Renal cortical epithelial cell (primary cell): ENCODE measurements at regions not wholly inside any gene's neighbourhood (a gene's known extent, or its start where the extent isn't known, plus 50 kb on each side); places are given as distances from the start of the nearest gene placed in this dataset.

ENCODE experiments used
- DNase-seq: peaks from one replicate; pipeline ENCODE4 v3.0.0-alpha.2; 2011; ENCODE audit warnings: low read depth

DNA sequence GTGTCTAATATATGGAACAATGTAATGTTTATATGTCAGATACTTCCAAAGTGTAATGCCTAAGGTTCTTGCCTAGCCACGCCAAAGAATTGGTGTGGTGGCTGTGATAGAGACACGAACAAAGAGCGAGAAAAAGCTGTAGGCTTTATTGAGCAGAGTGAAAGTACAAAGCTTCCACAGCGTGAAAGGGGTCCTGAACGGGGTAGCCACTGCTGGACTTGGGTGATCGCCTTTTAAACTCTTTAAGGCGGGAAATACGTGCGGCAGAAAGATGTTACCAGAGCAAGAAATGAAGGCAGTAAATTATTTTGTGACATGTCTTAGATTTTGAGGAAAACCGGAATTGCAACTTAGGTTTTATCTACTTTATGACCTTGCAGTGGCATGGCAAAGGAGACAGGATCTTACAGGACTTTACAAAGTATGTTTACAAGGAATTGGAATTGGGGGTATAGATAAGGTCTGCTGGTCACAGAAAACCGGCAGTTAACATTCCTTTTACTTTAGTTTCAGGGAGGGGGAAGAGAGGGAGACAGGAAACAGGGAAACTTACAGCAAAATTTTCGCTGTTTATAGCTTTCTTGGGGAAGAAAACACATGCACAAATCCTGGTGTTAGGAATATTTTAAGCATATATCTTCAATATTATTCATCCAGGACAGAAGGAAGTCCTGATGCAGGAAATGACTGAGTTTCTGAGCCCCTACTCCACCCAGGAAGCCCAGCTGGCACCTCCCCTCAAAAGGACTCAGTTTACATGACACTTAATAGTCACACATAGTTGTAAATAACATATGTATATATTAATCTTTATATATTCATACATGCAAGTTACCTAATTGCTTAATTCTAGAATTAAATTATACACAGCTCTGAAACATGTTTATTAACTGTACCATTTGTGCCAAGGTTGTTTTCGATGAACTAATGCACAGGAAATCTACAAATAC, 421.3 kb upstream of the PABPC4L start:
- peak; percentile 86 for DNase-seq

DNA sequence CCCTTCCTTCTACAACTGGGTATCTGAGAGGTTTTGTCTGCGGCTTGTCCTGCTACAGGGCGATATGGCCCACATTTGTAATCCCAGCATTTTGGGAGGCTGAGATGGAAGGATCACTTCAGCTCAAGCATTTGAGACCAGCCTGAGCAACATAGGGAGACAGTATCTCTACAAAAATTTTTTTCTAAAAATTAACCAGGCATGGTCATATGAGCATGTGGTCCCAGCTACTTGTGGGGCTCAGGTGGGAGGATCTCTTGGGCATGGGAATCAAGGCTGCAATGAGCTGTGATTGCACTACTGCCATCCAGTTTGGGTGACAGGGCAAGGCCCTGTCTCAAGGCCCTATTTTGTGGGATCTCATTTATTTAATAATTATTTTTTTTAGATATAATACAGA, 420.6 kb upstream of the PABPC4L start:
- DNase-seq, result peak; percentile 32

DNA sequence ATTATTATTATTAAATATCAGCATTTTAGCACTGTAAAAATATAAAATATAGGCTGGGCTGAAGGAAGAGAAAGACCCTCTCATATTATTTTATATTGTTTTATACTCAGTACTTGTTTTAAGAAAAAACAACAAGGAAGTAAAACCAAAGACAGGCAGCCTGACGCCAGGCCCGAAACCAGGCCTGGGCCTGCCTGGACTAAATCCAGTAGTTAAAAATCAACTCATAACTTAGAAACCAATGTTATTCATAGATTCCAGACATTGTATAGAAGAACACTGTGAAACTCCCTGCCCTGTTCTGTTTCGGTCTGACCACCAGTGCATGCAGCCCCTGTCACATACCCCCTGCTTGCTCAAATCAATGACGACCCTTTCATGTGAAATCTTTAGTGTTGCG, 420.1 kb upstream of the PABPC4L start:
- peak; percentile 64 for DNase-seq

DNA sequence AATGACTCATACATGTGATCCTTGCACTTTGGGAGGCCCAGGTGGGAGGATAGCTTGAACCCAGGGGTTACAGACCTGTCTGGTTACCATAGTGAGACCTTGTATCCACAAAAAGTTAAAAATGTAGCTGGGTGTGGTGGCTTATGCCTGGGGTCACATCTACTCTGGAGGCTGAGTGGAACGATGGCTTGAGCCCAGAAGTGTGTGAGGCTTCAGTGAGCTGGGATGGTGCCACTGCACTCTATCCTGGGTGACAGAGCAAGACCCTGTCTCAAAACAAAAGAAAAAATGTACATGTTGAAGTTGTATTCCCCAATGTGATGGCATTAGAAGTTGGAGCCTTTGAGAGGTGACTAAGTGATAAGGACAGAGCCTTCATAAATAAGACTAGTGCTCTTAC, 409.4 kb upstream of the PABPC4L start:
- DNase-seq, result no peak

DNA sequence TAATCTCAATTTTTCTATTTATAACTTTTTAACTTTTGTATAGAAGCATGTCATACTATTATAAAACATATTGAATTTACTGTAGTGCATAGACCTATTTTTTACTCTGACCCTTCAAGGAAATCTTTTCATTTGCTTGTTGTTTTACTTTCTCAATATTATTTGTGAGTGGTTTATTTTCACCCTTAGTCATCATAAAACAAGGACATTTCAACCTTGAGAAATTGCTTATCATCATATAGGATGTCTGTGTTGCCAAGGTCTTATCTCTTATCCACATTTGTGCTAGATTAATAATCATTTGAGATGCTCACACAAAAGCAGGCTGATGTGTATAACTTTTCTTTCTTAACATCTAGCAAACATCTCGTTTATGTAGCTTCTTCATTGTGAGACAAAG, 408.6 kb upstream of the PABPC4L start:
- DNase-seq, result no peak

DNA sequence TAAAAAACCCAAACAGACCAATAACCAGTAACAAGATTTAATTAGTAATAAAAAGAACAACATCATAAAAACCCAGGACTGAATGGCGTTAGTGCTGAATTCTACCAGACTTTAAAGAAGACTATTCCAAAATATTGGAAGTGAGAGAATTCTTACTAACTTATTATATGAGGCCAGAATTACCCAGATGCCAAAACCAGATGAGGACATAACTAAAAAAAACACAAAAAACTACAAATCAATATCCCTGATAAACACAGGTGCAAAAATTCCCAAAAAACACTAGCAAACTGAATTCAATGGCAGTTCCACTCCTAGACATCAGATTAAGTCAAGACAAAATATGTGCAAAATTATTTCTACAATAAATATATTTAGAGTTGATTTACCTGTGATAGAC, 400.1 kb upstream of the PABPC4L start:
- DNase-seq, result no peak

DNA sequence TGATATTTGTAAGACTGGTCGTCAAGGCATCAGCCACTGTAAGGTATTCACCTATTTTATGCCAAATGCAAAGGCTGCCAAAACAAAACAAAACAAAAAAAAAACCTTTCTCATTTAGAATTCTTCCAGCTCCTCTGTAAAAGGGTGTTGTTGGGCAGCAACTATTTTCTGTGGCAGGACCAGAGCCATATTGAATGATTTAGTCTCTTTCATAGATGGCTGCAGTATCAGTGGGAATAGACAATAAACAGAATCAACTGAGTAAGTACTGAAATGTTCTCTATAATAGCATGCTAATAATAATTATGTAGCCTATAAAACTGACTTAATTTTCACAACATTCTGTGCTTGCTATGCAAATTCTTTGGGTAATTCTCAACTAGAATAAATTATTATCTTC, 389.7 kb upstream of the PABPC4L start:
- no peak for DNase-seq

DNA sequence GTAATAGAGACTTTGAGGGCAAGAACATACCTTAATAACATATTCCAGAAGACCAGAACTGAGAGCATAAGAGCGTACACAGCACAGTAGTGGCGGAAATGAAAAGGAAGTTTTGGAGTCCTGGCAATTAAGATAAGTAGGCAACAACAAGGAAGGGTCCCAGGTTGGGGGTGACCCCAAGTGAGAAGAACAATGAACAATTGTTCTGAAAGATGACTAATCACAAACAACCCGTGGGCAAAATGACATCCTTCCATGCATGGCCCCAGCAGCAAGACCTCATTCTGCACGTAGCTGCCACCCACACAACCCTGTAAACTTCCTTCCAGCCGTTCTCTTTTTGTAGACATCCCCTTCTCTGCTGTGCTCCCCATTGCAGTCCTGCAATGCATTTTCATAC, 384.4 kb upstream of the PABPC4L start:
- DNase-seq, result peak; percentile 4

DNA sequence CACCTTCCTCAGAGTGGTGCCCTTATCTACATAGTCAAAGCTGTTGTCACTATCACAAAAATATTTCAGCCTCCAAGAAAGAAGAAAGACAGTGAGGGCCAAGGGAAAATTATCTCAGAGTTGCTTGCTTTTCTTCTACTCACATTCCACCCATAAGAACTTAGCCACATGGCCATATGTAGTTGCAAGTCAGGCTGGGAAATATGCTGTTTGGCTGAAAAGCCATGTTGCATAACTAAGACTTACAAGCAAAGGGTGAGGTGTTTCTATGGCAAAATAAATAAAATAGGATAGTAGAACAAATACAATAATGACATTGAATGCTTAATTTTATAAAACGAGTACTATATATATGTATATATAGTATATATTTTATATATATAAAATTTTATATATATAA, 365.9 kb upstream of the PABPC4L start:
- DNase-seq, result no peak

DNA sequence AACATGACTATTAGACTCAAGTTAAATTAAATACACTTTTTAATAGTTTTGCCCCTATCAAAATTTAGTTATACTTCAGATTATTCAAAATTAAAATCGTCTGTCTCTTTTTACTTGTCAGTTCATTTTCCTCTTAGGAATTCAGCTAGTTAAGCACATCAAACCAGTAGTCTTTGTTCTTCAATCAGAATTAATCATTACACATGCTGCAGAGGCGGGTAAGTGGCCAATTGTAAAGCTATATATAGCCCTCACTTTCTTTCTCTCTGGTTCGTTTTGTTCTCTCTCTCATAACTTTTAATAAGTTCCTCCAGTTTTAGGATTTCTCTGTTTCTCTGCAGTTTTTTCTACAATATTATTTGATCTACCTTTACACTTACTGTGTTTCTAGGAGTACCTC, 359.1 kb upstream of the PABPC4L start:
- DNase-seq, result peak; percentile 61

DNA sequence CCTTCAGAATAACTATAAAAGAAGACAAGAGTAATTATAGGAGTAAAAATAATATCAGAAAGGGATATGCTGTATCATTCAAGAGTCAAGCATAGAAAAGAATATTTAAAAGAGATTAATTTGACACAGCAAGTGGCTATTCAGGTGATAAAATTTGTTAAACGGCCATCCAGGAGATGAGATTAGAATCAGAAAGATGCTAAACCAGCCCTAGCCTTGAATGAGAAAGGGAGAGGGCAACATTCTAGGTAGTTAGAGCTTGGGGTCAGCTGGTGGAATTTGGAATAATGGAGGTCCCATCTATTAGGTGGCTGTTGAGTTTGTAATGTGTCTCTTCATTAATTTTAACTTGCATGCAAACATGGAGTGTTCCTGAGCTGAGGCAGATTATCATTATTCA, 350.5 kb upstream of the PABPC4L start:
- DNase-seq, result no peak

DNA sequence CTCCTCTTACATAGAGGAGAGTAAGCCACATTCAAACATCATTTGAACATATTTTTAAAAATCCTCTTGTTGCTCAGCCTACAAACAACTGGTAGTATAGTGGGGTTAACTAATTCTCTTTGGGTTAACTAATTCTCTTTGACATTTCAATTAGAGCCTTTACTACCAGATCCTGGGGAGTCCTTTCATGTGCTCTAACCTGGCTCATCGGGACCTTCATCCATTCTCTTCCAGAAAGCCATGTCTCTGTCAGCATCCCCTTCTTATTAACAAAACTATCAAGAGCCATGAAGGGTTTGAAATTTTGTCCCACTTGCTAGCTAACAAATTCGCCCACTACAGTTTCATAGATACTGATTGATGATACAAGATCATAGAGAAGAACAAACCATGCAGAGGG, 349.8 kb upstream of the PABPC4L start:
- no peak for DNase-seq

DNA sequence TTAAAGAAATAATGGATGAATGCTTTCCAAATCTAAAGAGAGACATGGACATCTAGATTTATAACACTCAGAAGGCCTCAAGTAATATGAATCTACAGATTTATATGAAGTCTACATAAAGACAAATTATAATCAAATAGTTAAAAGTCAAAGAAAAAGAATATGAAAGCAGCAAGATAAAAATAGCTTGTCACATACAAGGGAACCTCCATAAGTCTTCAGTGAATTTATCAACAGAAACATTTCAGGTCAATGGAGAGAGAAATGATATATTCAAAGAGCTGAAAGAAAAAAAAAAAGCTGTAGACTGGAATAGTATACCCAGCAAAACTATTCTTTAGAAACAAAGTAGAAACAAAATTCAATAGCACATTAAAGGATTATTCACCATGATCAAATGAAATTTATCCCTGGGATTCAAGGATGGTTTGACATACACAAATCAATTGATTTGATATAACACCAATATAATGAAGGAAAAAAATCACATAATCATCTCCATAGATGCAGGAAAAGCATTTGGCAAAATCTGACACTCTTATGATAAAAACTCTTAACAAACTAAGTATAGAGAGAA, 346.6 kb upstream of the PABPC4L start:
- DNase-seq, result no peak

DNA sequence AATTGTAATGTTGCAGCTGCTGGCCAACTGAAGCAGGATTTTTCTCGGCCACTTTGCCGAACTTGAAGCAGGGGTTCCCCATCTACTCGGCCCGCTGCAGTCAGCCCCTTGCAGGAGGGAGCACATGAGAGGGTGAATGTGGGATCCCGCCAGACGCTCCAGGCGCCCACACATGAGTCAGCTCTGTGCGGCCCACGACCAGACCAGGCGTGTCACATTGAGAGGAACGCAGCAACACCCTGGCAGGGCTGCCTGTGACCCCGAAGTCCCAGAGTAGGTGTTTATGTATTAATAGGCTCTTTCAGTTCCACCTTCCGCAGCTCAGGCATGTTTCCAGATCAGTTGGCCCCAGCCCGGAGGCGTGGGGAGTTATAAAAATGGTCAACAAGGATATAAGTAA, 344.7 kb upstream of the PABPC4L start:
- DNase-seq, result no peak

DNA sequence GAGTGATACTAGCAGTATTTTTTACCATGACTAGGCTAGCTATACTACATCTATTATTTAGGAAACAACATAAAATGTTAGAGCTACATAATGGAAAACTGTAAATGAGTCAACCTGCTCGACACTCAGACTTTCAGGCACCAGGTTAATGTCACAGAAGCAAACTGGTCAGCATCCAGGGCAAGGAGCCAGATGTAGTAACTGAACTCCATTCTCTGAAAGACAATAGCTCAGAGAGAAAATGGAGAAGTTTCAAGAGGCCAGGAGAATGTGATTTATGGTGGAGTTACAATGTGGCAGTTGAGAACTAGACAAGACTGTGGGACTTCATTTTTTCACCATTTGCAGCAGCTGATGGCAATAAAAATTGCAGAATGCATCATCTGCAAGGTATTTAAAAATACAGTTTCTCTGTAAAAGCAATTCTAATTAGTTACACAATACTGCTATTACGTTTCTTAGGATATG, 342.7 kb upstream of the PABPC4L start:
- peak; percentile 86 for DNase-seq

DNA sequence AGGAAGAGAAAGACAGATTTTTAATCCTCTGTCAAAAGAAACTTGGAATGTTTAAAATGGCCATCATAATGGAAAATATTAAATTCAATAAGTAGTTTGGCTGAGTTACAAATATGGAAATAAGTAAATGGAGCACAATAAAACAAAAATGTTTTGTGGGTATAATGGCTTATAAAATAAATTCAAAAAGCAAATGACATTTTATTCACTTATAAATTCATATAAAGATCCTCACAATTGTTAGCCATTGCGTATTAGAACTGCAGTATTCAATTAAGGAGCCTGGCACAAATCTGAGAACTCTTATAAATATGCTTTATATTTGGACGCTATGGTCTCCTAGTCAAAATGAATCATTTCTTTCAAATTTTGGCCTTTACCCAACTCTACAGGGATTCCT, 339.0 kb upstream of the PABPC4L start:
- no peak for DNase-seq

DNA sequence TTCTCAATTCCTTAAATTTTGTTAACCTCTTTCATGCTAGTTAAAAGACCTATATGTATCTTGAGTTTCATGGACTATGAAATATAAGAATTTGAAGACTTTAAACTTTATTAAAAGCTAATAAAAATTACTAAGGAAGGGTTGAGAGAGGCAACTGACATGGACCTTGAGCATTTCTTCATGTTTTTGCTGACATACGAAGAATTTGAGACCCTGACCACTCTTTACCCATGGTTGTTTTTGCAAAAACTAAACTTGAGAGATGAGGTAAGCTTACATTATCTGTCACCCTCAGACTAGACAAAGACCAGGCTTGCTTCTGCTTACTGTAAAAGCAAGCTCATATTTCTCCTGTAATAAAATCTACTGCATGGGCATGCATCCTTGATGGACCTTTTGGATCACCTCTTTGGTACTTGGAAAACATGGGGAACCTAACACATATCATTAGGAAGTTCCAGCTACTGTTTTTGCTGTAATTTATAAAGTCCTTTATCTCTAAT, 338.2 kb upstream of the PABPC4L start:
- DNase-seq, result no peak

DNA sequence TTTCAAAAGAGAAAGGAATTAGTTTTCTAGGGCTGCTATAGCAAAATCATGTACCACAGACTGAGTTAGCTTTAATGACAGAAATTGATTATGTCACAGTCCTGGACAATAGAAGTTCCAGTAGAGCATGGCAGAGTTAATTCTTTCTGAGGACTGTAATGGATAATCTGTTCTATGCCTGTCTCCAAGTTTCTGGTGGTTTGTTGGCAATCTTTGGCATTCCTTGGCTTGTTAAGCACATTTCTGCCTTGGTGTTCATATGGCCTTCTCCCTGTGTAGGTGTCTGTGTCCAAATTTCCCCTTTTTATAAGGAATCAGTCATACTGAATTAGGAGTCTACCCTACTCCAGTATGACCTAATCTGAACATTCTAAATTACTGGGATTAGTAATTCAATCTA, 336.1 kb upstream of the PABPC4L start:
- peak; percentile 68 for DNase-seq

DNA sequence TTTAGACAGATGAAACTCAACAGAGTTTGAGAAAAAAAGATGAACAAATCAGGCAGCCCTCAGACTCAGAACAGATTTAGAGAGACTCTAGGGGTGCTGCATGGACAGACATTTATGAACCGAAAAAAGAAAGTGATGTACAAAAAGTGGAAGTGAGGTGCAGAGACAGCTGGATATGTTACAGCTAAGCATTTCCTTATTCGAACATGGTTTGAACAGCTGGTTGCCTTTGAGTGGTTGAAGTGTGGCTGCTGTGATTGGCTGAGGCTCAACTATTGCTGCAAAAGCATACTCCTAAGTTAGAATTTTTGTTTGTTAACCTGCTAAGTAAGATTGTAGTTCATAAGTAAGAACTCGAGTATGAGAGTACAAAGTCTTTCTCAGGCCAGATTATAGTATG, 331.5 kb upstream of the PABPC4L start:
- DNase-seq, result no peak

DNA sequence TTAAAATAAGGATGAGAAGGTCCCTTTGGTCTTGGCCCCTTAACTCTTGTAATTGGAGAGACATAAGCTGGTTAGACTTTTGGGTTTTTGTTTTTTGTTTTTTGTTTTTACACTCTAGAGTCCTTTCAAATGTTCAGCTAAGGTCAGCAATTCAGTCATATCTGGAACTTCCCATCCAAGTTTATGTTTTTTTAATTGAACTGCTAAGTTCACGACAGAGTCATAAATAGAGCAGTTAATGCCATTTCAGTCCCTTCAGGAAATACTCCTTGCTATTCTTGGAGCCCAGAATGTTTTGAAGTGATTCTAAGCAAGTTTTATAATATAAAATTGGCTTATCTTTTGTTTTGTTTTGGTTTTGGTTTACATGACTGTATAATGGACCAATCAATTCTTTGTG, 329.4 kb upstream of the PABPC4L start:
- DNase-seq, result no peak

DNA sequence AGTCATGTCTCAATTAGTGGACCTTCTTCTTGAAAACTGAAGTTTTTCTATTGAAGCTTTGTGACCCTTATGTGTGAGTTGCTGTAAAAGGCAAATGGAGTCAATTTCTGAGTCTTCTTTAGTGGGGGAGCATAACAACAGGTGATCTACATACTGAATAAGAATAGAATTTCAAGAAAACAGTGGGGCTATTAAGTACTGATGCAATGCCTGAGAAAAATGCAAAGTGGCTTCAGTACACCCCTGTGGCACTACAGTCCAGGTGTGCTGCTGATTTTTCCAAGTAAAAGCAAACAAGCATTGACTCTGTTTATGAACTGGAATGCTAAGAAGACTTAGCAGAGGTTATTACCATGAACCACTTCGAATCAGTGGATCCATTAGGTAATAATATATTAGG, 328.0 kb upstream of the PABPC4L start:
- no peak for DNase-seq

DNA sequence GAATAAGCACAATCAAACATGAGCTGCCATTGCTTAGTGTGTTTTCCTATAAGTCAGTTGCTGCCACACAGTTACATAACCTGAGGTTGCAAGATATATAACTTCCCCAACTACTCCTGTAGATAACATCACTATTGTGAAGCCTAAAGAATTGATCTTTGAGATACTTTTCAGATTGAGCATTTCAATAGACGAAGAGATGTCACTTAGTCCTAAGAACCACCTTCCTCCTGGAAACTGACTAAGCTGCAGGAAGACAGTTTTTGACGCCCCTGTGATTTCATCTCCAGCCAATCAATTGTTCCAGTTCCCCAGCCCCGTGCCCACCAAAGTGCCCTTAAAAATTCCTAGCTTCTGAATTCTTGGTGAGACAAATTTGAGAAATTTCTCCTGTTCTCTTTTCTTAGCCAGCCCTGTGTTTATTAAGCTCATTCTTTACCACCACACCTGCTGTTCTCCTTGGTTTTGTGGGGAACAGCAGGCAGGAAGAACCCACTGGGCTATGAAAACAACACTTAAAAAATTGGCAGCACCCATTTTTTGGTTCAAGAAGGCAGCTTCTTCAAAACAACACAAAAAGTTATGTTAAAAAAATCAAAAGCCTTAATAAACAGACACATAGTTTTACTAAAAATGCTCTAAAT, 317.1 kb upstream of the PABPC4L start:
- no peak for DNase-seq

DNA sequence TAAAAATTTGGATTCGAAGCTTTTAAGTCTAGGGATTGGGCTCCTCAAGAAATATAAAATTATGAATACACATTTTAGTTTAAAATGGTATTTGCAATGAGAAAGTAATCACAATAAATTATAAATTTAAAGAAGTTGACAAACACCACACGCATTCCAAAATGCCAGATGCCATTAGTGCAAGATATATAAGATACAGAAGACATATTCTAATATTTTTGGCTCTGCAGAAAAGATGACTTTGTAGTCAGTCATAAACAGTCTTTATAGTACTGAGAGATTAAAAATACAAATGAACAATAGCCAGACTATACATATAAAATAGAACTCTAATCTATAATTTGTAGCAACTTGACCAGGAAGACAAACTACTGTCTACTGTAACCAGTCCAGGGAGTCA, 309.0 kb upstream of the PABPC4L start:
- DNase-seq, result no peak
